ENCODE measurements at regions not wholly inside any gene's neighbourhood (a gene's known extent, or its start where the extent isn't known, plus 50 kb on each side); places are given as distances from the start of the nearest gene placed in this dataset.

- H3K4me1 Mint-ChIP-seq (ENCODE audit: low read depth), result no peaks in the 10 kb centered on the region
- ATAC-seq (replicated peaks in 1 of 2) (no peak), DNase-seq (no peak)
- H3K4me3 Mint-ChIP-seq, result no peak overlapping the region
- H3K36me3 Mint-ChIP-seq (ENCODE audit: insufficient read depth in 2 of 2), result no peaks in the 10 kb centered on the region
- no peak overlapping the region for H3K27ac Mint-ChIP-seq
- no peaks in the 10 kb centered on the region for H3K9me3 Mint-ChIP-seq
- no peaks in the 10 kb centered on the region for H3K27me3 Mint-ChIP-seq (ENCODE audit: low read depth)
Measured at GRCh38 chr2:58739033-58739432, 497.9 kb upstream of the FANCL start.

- no peaks in the 10 kb centered on the region for H3K36me3 Mint-ChIP-seq (ENCODE audit: insufficient read depth in 2 of 2)
- H3K27ac Mint-ChIP-seq, result no peak overlapping the region
- no peak overlapping the region for H3K4me3 Mint-ChIP-seq
- peaks cover 6% of the 10 kb centered on the region for H3K4me1 Mint-ChIP-seq (ENCODE audit: low read depth)
- H3K9me3 Mint-ChIP-seq, result no peaks in the 10 kb centered on the region
- peaks cover 11% of the 10 kb centered on the region for H3K27me3 Mint-ChIP-seq (ENCODE audit: low read depth)
- ATAC-seq (replicated peaks in 1 of 2) (no peak), DNase-seq (no peak)
Measured at GRCh38 chr2:58734365-58734764, 493.2 kb upstream of the FANCL start.

GRCh38 chr2:58732999-58733398 lies 491.9 kb upstream of the FANCL start:
- Mint-ChIP-seq H3K4me3 (no peak overlapping the region), H3K27me3 (ENCODE audit: low read depth) (peaks cover 11% of the 10 kb centered on the region), H3K36me3 (ENCODE audit: insufficient read depth in 2 of 2) (no peaks in the 10 kb centered on the region), H3K27ac (no peak overlapping the region), H3K4me1 (ENCODE audit: low read depth) (peaks cover 6% of the 10 kb centered on the region), H3K9me3 (no peaks in the 10 kb centered on the region)
- ATAC-seq (replicated peaks in 1 of 2) (no peak), DNase-seq (no peak)

GRCh38 chr2:58731488-58731869 lies 490.4 kb upstream of the FANCL start:
- H3K27ac Mint-ChIP-seq, result no peak overlapping the region
- H3K9me3 Mint-ChIP-seq, result no peaks in the 10 kb centered on the region
- no peaks in the 10 kb centered on the region for H3K36me3 Mint-ChIP-seq (ENCODE audit: insufficient read depth in 2 of 2)
- no peak for ATAC-seq (replicated peaks in 1 of 2)
- H3K4me3 Mint-ChIP-seq, result no peak overlapping the region
- peaks cover 11% of the 10 kb centered on the region for H3K27me3 Mint-ChIP-seq (ENCODE audit: low read depth)
- no peak for DNase-seq
- H3K4me1 Mint-ChIP-seq (ENCODE audit: low read depth), result peaks cover 6% of the 10 kb centered on the region

GRCh38 chr2:58730764-58731487 lies 489.8 kb upstream of the FANCL start:
- Mint-ChIP-seq H3K27ac (no peak overlapping the region), H3K36me3 (ENCODE audit: insufficient read depth in 2 of 2) (no peaks in the 10 kb centered on the region), H3K27me3 (ENCODE audit: low read depth) (peaks cover 11% of the 10 kb centered on the region), H3K4me1 (ENCODE audit: low read depth) (peaks cover 6% of the 10 kb centered on the region), H3K4me3 (no peak overlapping the region), H3K9me3 (no peaks in the 10 kb centered on the region)
- ATAC-seq (replicated peaks in 1 of 2), result no peak
- no peak for DNase-seq

- Mint-ChIP-seq H3K9me3 (no peaks in the 10 kb centered on the region), H3K27ac (no peak overlapping the region), H3K27me3 (ENCODE audit: low read depth) (peaks cover 11% of the 10 kb centered on the region), H3K36me3 (ENCODE audit: insufficient read depth in 2 of 2) (no peaks in the 10 kb centered on the region), H3K4me3 (no peak overlapping the region), H3K4me1 (ENCODE audit: low read depth) (peaks cover 6% of the 10 kb centered on the region)
- no peak for ATAC-seq (replicated peaks in 1 of 2)
- DNase-seq, result no peak
Measured at GRCh38 chr2:58727981-58728656, 487.0 kb upstream of the FANCL start.

- peaks cover 0 to 2% of the 10 kb centered on the region in 2 donors for H3K9me3 Mint-ChIP-seq
- ATAC-seq (replicated peaks in 1 of 2) (no peak), DNase-seq (no peak)
- H3K4me1 Mint-ChIP-seq (ENCODE audit: low read depth), result no peaks in the 10 kb centered on the region
- no peak overlapping the region for H3K27ac Mint-ChIP-seq
- no peaks in the 10 kb centered on the region for H3K36me3 Mint-ChIP-seq (ENCODE audit: insufficient read depth in 2 of 2)
- H3K4me3 Mint-ChIP-seq, result no peak overlapping the region
- H3K27me3 Mint-ChIP-seq (ENCODE audit: low read depth), result no peaks in the 10 kb centered on the region
Measured at GRCh38 chr2:58721912-58722591, 480.9 kb upstream of the FANCL start.

- H3K27me3 Mint-ChIP-seq (ENCODE audit: low read depth), result no peaks in the 10 kb centered on the region
- no peak overlapping the region for H3K4me3 Mint-ChIP-seq
- no peaks in the 10 kb centered on the region for H3K36me3 Mint-ChIP-seq (ENCODE audit: insufficient read depth in 2 of 2)
- H3K4me1 Mint-ChIP-seq (ENCODE audit: low read depth), result no peaks in the 10 kb centered on the region
- ATAC-seq (replicated peaks in 1 of 2), result no peak
- DNase-seq, result no peak
- H3K9me3 Mint-ChIP-seq, result peaks cover 0 to 2% of the 10 kb centered on the region in 2 donors
- no peak overlapping the region for H3K27ac Mint-ChIP-seq
Measured at GRCh38 chr2:58720770-58721697, 479.9 kb upstream of the FANCL start.

- Mint-ChIP-seq H3K4me1 (ENCODE audit: low read depth) (no peaks in the 10 kb centered on the region), H3K4me3 (no peak overlapping the region), H3K9me3 (peaks cover 0 to 2% of the 10 kb centered on the region in 2 donors), H3K27ac (no peak overlapping the region), H3K27me3 (ENCODE audit: low read depth) (no peaks in the 10 kb centered on the region), H3K36me3 (ENCODE audit: insufficient read depth in 2 of 2) (no peaks in the 10 kb centered on the region)
- DNase-seq (no peak), ATAC-seq (replicated peaks in 1 of 2) (no peak)
Measured at GRCh38 chr2:58720033-58720769, 479.1 kb upstream of the FANCL start.

GRCh38 chr2:58715344-58715743 lies 474.2 kb upstream of the FANCL start:
- ATAC-seq (replicated peaks in 1 of 2) (no peak), DNase-seq (no peak)
- Mint-ChIP-seq H3K36me3 (ENCODE audit: insufficient read depth in 2 of 2) (no peaks in the 10 kb centered on the region), H3K27me3 (ENCODE audit: low read depth) (no peaks in the 10 kb centered on the region), H3K27ac (peak overlapping the region; percentile 17), H3K4me3 (no peak overlapping the region), H3K9me3 (peaks cover 0 to 2% of the 10 kb centered on the region in 2 donors), H3K4me1 (ENCODE audit: low read depth) (no peaks in the 10 kb centered on the region)

- Mint-ChIP-seq H3K9me3 (no peaks in the 10 kb centered on the region), H3K27ac (no peak overlapping the region), H3K4me1 (ENCODE audit: low read depth) (no peaks in the 10 kb centered on the region), H3K27me3 (ENCODE audit: low read depth) (no peaks in the 10 kb centered on the region), H3K36me3 (ENCODE audit: insufficient read depth in 2 of 2) (no peaks in the 10 kb centered on the region), H3K4me3 (no peak overlapping the region)
- ATAC-seq (replicated peaks in 1 of 2) (no peak), DNase-seq (no peak)
Measured at GRCh38 chr2:58714238-58714637, 473.1 kb upstream of the FANCL start.

GRCh38 chr2:58710795-58711279 lies 469.7 kb upstream of the FANCL start:
- no peaks in the 10 kb centered on the region for H3K9me3 Mint-ChIP-seq
- DNase-seq, result no peak
- no peak overlapping the region for H3K27ac Mint-ChIP-seq
- H3K4me1 Mint-ChIP-seq (ENCODE audit: low read depth), result no peaks in the 10 kb centered on the region
- no peak overlapping the region for H3K4me3 Mint-ChIP-seq
- H3K36me3 Mint-ChIP-seq (ENCODE audit: insufficient read depth in 2 of 2), result no peaks in the 10 kb centered on the region
- ATAC-seq (replicated peaks in 1 of 2), result no peak
- peaks cover 7% of the 10 kb centered on the region for H3K27me3 Mint-ChIP-seq (ENCODE audit: low read depth)

Measured in activated T-cell treated with anti-CD3 and anti-CD28 coated beads, Interleukin-2, amount 50 U/mL, for 72 hours (primary cell).